H9 (cell line): ENCODE measurements at regions not wholly inside any gene's neighbourhood (a gene's known extent, or its start where the extent isn't known, plus 50 kb on each side); places are given as distances from the start of the nearest gene placed in this dataset.

ENCODE experiments used
- DNase-seq: peaks from one replicate; pipeline ENCODE4 v3.0.0-alpha.2; 2017
- H2AFZ ChIP-seq: one replicate; pipeline ENCODE4 v1.6.1; 2013; ENCODE audit warnings: mild to moderate bottlenecking, low read length, control low read depth, moderate library complexity
- H2AK5ac ChIP-seq: 2 replicates; pipeline ENCODE4 v1.6.1; 2013; ENCODE audit warnings: low read length, control low read depth, mixed read lengths; ENCODE audit not compliant: insufficient read length
- H2BK120ac ChIP-seq: one replicate; pipeline ENCODE4 v1.6.1; 2013; ENCODE audit warnings: low read depth, mild to moderate bottlenecking, low read length, control low read depth, inconsistent platforms; ENCODE audit not compliant: poor library complexity, severe bottlenecking
- H2BK12ac ChIP-seq: 2 replicates; pipeline ENCODE4 v1.6.1; 2013; ENCODE audit warnings: low read length, control low read depth, mixed read lengths, low read depth; ENCODE audit not compliant: insufficient read length
- H2BK15ac ChIP-seq: 2 replicates; pipeline ENCODE4 v1.6.1; 2013; ENCODE audit warnings: low read depth, low read length, control low read depth
- H2BK20ac ChIP-seq: one replicate; pipeline ENCODE4 v1.6.1; 2013; ENCODE audit warnings: low read depth, mild to moderate bottlenecking, low read length, control low read depth, inconsistent platforms; ENCODE audit not compliant: poor library complexity, severe bottlenecking
- H2BK5ac ChIP-seq: 2 replicates; pipeline ENCODE4 v1.6.1; 2013; ENCODE audit warnings: low read length, control low read depth, mixed read lengths; ENCODE audit not compliant: insufficient read length
- H3K14ac ChIP-seq: 2 replicates; pipeline ENCODE4 v1.6.1; 2013; ENCODE audit warnings: low read length, control low read depth; ENCODE audit not compliant: insufficient read depth
- H3K18ac ChIP-seq: 2 replicates; pipeline ENCODE4 v1.6.1; 2013; ENCODE audit warnings: low read depth, mild to moderate bottlenecking, mixed read lengths, low read length, control low read depth; ENCODE audit not compliant: insufficient read length
- H3K23ac ChIP-seq: 2 replicates; pipeline ENCODE4 v1.6.1; 2013; ENCODE audit warnings: low read length, control low read depth, mixed read lengths, low read depth; ENCODE audit not compliant: insufficient read length
- H3K23me2 ChIP-seq: 2 replicates; pipeline ENCODE4 v1.6.1; 2013; ENCODE audit warnings: low read depth, mild to moderate bottlenecking, mixed read lengths, low read length, control low read depth; ENCODE audit not compliant: insufficient read length, poor library complexity, severe bottlenecking
- H3K27ac ChIP-seq: 2 replicates; pipeline ENCODE4 v1.5.1; 2013; ENCODE audit warnings: low read length, control low read depth, mixed read lengths, low read depth; ENCODE audit not compliant: insufficient read length
- H3K27me3 ChIP-seq: 2 replicates; pipeline ENCODE4 v1.6.1; 2013; ENCODE audit warnings: low read length, control low read depth, inconsistent platforms; ENCODE audit not compliant: insufficient read depth
- H3K4ac ChIP-seq: 2 replicates; pipeline ENCODE4 v1.6.1; 2013; ENCODE audit warnings: low read depth, mild to moderate bottlenecking, control low read depth, inconsistent platforms, low read length, moderate library complexity
- H3K4me1 ChIP-seq: 2 replicates; pipeline ENCODE4 v1.6.1; 2013; ENCODE audit warnings: low read length, control low read depth, inconsistent platforms; ENCODE audit not compliant: insufficient read depth
- H3K4me2 ChIP-seq: 2 replicates; pipeline ENCODE4 v1.6.1; 2013; ENCODE audit warnings: low read length, control low read depth, mixed read lengths; ENCODE audit not compliant: insufficient read length, insufficient read depth
- H3K56ac ChIP-seq: 2 replicates; pipeline ENCODE4 v1.6.1; 2013; ENCODE audit warnings: low read depth, mild to moderate bottlenecking, mixed read lengths, low read length, control low read depth; ENCODE audit not compliant: insufficient read length
- H3K79me1 ChIP-seq: 2 replicates; pipeline ENCODE4 v1.6.1; 2013; ENCODE audit warnings: low read depth, mild to moderate bottlenecking, moderate library complexity, low read length, control low read depth, inconsistent platforms; ENCODE audit not compliant: insufficient read depth, poor library complexity, severe bottlenecking
- H3K79me2 ChIP-seq: 2 replicates; pipeline ENCODE4 v1.6.1; 2013; ENCODE audit warnings: low read length, control low read depth, inconsistent platforms; ENCODE audit not compliant: insufficient read depth
- H3K9ac ChIP-seq: 2 replicates; pipeline ENCODE4 v1.6.1; 2013; ENCODE audit warnings: low read length, control low read depth, mixed read lengths; ENCODE audit not compliant: insufficient read length; ENCODE audit errors: extremely low read depth
- H3K9me3 ChIP-seq: one replicate; pipeline ENCODE4 v1.6.1; 2013; ENCODE audit warnings: low read depth, low read length, inconsistent platforms; ENCODE audit not compliant: control insufficient read depth
- H3T11ph ChIP-seq: one replicate; pipeline ENCODE4 v1.6.1; 2013; ENCODE audit warnings: mild to moderate bottlenecking, low read length, control low read depth, inconsistent platforms
- H4K20me1 ChIP-seq: one replicate; pipeline ENCODE4 v1.6.1; 2013; ENCODE audit not compliant: control insufficient read depth, insufficient read length, insufficient read depth
- H4K5ac ChIP-seq: 2 replicates; pipeline ENCODE4 v1.6.1; 2013; ENCODE audit warnings: low read depth, mild to moderate bottlenecking, mixed read lengths, low read length, control low read depth; ENCODE audit not compliant: insufficient read length
- H4K8ac ChIP-seq: replicated peaks from 2 replicates; pipeline ENCODE4 v1.6.1; 2013; ENCODE audit warnings: low read length, control low read depth, mixed read lengths, low read depth; ENCODE audit not compliant: insufficient read length
- H4K91ac ChIP-seq: 2 replicates; pipeline ENCODE4 v1.6.1; 2013; ENCODE audit warnings: low read depth, mild to moderate bottlenecking, moderate library complexity, mixed read lengths, low read length, control low read depth; ENCODE audit not compliant: insufficient read length
- H3K27ac Mint-ChIP-seq, 3 experiments: 2 replicates in 2 of 3; 3 replicates in 1 of 3; pipeline ENCODE4 v1.8.0; 2020 to 2021; ENCODE audit warnings: mixed read lengths in 3 of 3, mild to moderate bottlenecking in 1 of 3, moderate library complexity in 1 of 3
- H3K27me3 Mint-ChIP-seq: 2 replicates; pipeline ENCODE4 v1.8.0; 2021; ENCODE audit warnings: low read depth, mild to moderate bottlenecking, moderate library complexity, mixed read lengths
- H3K36me3 Mint-ChIP-seq, 3 experiments: 2 replicates in 2 of 3; 3 replicates in 1 of 3; pipeline ENCODE4 v1.8.0; 2020 to 2021; ENCODE audit warnings: low read depth in 3 of 3, mixed read lengths in 3 of 3; ENCODE audit not compliant: insufficient read depth in 1 of 3
- H3K4me1 Mint-ChIP-seq, 2 experiments: 2 replicates each; pipeline ENCODE4 v1.8.0; 2020; ENCODE audit warnings: mixed read lengths in 2 of 2
- H3K4me3 Mint-ChIP-seq, 2 experiments: 2 replicates in 1 of 2; 3 replicates in 1 of 2; pipeline ENCODE4 v1.8.0; 2020 to 2021; ENCODE audit warnings: mild to moderate bottlenecking in 2 of 2, mixed read lengths in 2 of 2, moderate library complexity in 1 of 2
- H3K9me3 Mint-ChIP-seq, 2 experiments: 2 replicates in 1 of 2; 3 replicates in 1 of 2; pipeline ENCODE4 v1.8.0; 2020; ENCODE audit warnings: mild to moderate bottlenecking in 2 of 2, mixed read lengths in 2 of 2, moderate library complexity in 1 of 2
- WGBS: extraction: QIAGEN DNeasy Blood & Tissue Kit; methylation state at CpG from one replicate; pipeline ENCODE4 v1.1.7; 2013; ENCODE audit warnings: missing lambda C conversion rate, low lambda C conversion rate, mixed read lengths; ENCODE audit not compliant: insufficient read length; ENCODE audit errors: extremely low coverage; 5-methylcytosine and 5-hydroxymethylcytosine counted together
- TF ChIP-seq, protein P1 (sequence below): fragments of 200-600 bp; sonication (generic); conservative IDR thresholded peaks from 3 replicates; pipeline ENCODE4 v1.8.0; 2021; ENCODE audit warnings: antibody characterized with exemption, mild to moderate bottlenecking

DNA sequence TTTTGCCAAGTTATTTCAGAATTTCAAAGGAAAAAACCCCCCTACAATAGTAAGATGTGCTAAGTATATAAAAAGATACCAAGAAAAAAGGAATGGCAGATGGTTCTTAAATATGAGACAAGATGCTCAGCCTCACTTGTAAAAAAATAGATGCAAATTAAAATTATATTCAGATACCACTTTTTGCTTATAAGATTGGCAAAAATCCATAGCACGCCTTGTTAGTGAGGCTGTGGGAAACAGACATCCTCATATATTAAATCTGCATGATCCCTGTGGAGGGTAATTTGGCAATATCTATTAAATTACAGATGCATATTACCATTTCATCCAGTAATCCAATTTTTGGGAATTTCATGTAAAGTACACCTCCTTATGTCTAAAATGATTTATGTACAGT, 62.5 kb upstream of the PDHA1 start:
- Histone ChIP-seq H3K14ac (no peak overlapping the region), H2BK12ac (no peak overlapping the region), H2BK15ac (no peak overlapping the region), H3K4me2 (no peak overlapping the region), H3K9me3 (peaks cover 15% of the 10 kb centered on the region), H2AK5ac (no peak overlapping the region), H2BK5ac (no peak overlapping the region), H4K91ac (no peak overlapping the region), H4K20me1 (no peaks in the 10 kb centered on the region), H3K9ac (no peak overlapping the region), H2BK20ac (no peak overlapping the region), H3K79me1 (no peaks in the 10 kb centered on the region), H2AFZ (no peak overlapping the region), H3K79me2 (no peaks in the 10 kb centered on the region), H3K18ac (no peak overlapping the region), H4K8ac (no peak overlapping the region), H3K23me2 (no peaks in the 10 kb centered on the region), H3K23ac (no peak overlapping the region), H3K27me3 (no peaks in the 10 kb centered on the region), H3K4ac (no peak overlapping the region), H4K5ac (no peak overlapping the region), H3K27ac (no peak overlapping the region), H3T11ph (no peak overlapping the region), H3K4me1 (no peaks in the 10 kb centered on the region), H2BK120ac (no peak overlapping the region), H3K56ac (no peak overlapping the region)
- Mint-ChIP-seq H3K27ac (no peak overlapping the region), H3K4me1 (no peaks in the 10 kb centered on the region), H3K36me3 (peaks cover 0 to 13% (median 3%) of the 10 kb centered on the region in 3 experiments; a peak in 4 of 7 replicates), H3K9me3 (peaks cover 57 to 68% of the 10 kb centered on the region in 2 experiments), H3K4me3 (no peak overlapping the region), H3K27me3 (peaks cover under 1% of the 10 kb centered on the region; the same call in 1 of the 2 replicates)
- WGBS = no CpG with 5 or more reads among the region's 1 CpG
- TF ChIP-seq, protein P1, sequence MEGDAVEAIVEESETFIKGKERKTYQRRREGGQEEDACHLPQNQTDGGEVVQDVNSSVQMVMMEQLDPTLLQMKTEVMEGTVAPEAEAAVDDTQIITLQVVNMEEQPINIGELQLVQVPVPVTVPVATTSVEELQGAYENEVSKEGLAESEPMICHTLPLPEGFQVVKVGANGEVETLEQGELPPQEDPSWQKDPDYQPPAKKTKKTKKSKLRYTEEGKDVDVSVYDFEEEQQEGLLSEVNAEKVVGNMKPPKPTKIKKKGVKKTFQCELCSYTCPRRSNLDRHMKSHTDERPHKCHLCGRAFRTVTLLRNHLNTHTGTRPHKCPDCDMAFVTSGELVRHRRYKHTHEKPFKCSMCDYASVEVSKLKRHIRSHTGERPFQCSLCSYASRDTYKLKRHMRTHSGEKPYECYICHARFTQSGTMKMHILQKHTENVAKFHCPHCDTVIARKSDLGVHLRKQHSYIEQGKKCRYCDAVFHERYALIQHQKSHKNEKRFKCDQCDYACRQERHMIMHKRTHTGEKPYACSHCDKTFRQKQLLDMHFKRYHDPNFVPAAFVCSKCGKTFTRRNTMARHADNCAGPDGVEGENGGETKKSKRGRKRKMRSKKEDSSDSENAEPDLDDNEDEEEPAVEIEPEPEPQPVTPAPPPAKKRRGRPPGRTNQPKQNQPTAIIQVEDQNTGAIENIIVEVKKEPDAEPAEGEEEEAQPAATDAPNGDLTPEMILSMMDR = no peak
- no peak for DNase-seq
